Lung (tissue), 11 donors: ENCODE measurements at regions not wholly inside any gene's neighbourhood (a gene's known extent, or its start where the extent isn't known, plus 50 kb on each side); places are given as distances from the start of the nearest gene placed in this dataset.

Experiments
- ATAC-seq: fragments of 200-7000 bp; cut with Tn5 transposase; one replicate; pipeline ENCODE4 v1.9.1; 2020; ENCODE audit warnings: moderate number of reproducible peaks; ENCODE audit not compliant: insufficient read depth, low FRiP score
- DNase-seq, 3 donors: peaks; one replicate each; pipeline ENCODE4 v3.0.0-alpha.2; 2013 to 2017
- H3K27ac ChIP-seq, 2 donors: one replicate each; pipeline ENCODE4 v1.5.1; 2013; ENCODE audit warnings: mild to moderate bottlenecking in 2 of 2, moderate library complexity in 2 of 2, control low read depth in 1 of 2, inconsistent platforms in 1 of 2, low read depth in 1 of 2, low read length in 1 of 2
- H3K27me3 ChIP-seq, 3 donors: one replicate each; pipeline ENCODE4 v1.5.1; 2013; ENCODE audit warnings: low read length in 2 of 3; ENCODE audit not compliant: control insufficient read depth in 3 of 3, insufficient read depth in 3 of 3
- H3K36me3 ChIP-seq, 4 donors: one replicate each; pipeline ENCODE4 v1.5.1; 2013; ENCODE audit warnings: low read length in 4 of 4, mild to moderate bottlenecking in 1 of 4, moderate library complexity in 1 of 4; ENCODE audit not compliant: control insufficient read depth in 4 of 4, insufficient read depth in 4 of 4
- H3K4me1 ChIP-seq, 5 donors: one replicate each; pipeline ENCODE4 v1.5.1; 2013; ENCODE audit warnings: low read length in 5 of 5, mild to moderate bottlenecking in 2 of 5, moderate library complexity in 1 of 5; ENCODE audit not compliant: control insufficient read depth in 5 of 5, insufficient read depth in 5 of 5
- H3K4me3 ChIP-seq: one replicate; pipeline ENCODE4 v1.5.1; 2013; ENCODE audit warnings: mild to moderate bottlenecking, control low read depth, moderate library complexity
- H3K9ac ChIP-seq, 2 donors: one replicate each; pipeline ENCODE4 v1.5.1; 2013; ENCODE audit warnings: low read length in 2 of 2, control low read depth in 1 of 2; ENCODE audit not compliant: insufficient read depth in 1 of 2
- H3K9me3 ChIP-seq, 4 donors: one replicate each; pipeline ENCODE4 v1.5.1; 2013; ENCODE audit warnings: low read length in 3 of 4, mild to moderate bottlenecking in 1 of 4, moderate library complexity in 1 of 4; ENCODE audit not compliant: control insufficient read depth in 4 of 4, insufficient read depth in 3 of 4
- CTCF ChIP-seq: IDR thresholded peaks from 2 replicates; pipeline ENCODE4 v1.5.1; 2012; ENCODE audit warnings: mild to moderate bottlenecking; ENCODE audit errors: control extremely low read depth, extremely low read depth
- WGBS, 2 donors: extraction: QIAGEN DNeasy Blood & Tissue Kit; methylation state at CpG; one replicate each; pipeline ENCODE4 v1.1.7; 2013; 5-methylcytosine and 5-hydroxymethylcytosine counted together
- donor health status: control.
- donor health status: control.
- donor health status: Bipolar disorder and iron deficiency.
- donor health status: healthy.
- donor health status: DM: yes; HTN: yes; CAD: no.

GRCh38 chr13:105979131-105980011, 556.1 kb downstream of the EFNB2 start:
- ATAC-seq (peak; percentile 19), DNase-seq (peak; percentile 42 to 63 (median 50))
- WGBS, 2 donors = 66 to 79% methylated on average over 12 of the region's 12 CpGs
- no peak overlapping the region for H3K9ac ChIP-seq
- no peak overlapping the region for H3K4me3 ChIP-seq
- no peaks in the 10 kb centered on the region for H3K27me3 ChIP-seq
- peaks cover 0 to 2% (median 0%) of the 10 kb centered on the region in 4 donors for H3K9me3 ChIP-seq
- H3K4me1 ChIP-seq = peaks cover 0 to 3% (median 0%) of the 10 kb centered on the region in 5 donors
- H3K27ac ChIP-seq = peak overlapping the region in 1 of 2 donors; percentile 28
- no peak for TF ChIP-seq CTCF
- H3K36me3 ChIP-seq = no peaks in the 10 kb centered on the region

- 88 to 91% methylated on average over 1 of the region's 1 CpG for WGBS, 2 donors
- Histone ChIP-seq H3K9me3 (no peaks in the 10 kb centered on the region), H3K27ac (no peak overlapping the region), H3K27me3 (no peaks in the 10 kb centered on the region), H3K9ac (no peak overlapping the region), H3K36me3 (no peaks in the 10 kb centered on the region), H3K4me3 (no peak overlapping the region), H3K4me1 (peaks cover 0 to 13% (median 0%) of the 10 kb centered on the region in 5 donors)
- ATAC-seq (no peak), DNase-seq (no peak)
- TF ChIP-seq CTCF = no peak
Measured at GRCh38 chr13:105974380-105974779, 561.1 kb downstream of the EFNB2 start.

GRCh38 chr13:105972811-105973590, 562.5 kb downstream of the EFNB2 start:
- Histone ChIP-seq H3K27ac (no peak overlapping the region), H3K4me1 (peaks cover 0 to 13% (median 0%) of the 10 kb centered on the region in 5 donors), H3K27me3 (no peaks in the 10 kb centered on the region), H3K9ac (peak overlapping the region in 1 of 2 donors; percentile 11), H3K36me3 (no peaks in the 10 kb centered on the region), H3K9me3 (no peaks in the 10 kb centered on the region), H3K4me3 (no peak overlapping the region)
- DNase-seq (peak in 1 of 3 donors; percentile 47), ATAC-seq (no peak)
- TF ChIP-seq CTCF = no peak
- 79 to 86% methylated on average over 14 of the region's 14 CpGs for WGBS, 2 donors
